ENCODE measurements at regions not wholly inside any gene's neighbourhood (a gene's known extent, or its start where the extent isn't known, plus 50 kb on each side); places are given as distances from the start of the nearest gene placed in this dataset.

DNA sequence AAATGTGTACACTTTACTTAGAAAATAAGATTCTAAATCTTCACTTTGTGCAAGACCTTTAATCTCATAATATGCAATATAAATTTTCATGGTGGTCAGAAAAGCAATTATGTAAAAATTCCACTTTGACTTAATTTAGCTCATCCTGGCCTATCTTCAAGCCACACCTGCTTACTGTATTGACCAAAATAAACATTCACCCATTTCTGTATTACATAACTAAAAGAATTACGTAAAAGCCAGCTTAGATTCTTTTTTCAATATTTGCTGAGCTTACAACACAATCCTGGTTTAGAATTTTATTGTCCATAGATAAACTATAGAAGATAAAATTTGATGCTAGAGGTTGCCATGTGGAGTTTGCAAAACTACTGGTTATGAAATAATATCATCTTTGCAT is 172.9 kb upstream of the GRM3 start:
- TF ChIP-seq, protein P1, sequence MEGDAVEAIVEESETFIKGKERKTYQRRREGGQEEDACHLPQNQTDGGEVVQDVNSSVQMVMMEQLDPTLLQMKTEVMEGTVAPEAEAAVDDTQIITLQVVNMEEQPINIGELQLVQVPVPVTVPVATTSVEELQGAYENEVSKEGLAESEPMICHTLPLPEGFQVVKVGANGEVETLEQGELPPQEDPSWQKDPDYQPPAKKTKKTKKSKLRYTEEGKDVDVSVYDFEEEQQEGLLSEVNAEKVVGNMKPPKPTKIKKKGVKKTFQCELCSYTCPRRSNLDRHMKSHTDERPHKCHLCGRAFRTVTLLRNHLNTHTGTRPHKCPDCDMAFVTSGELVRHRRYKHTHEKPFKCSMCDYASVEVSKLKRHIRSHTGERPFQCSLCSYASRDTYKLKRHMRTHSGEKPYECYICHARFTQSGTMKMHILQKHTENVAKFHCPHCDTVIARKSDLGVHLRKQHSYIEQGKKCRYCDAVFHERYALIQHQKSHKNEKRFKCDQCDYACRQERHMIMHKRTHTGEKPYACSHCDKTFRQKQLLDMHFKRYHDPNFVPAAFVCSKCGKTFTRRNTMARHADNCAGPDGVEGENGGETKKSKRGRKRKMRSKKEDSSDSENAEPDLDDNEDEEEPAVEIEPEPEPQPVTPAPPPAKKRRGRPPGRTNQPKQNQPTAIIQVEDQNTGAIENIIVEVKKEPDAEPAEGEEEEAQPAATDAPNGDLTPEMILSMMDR (IDR thresholded peaks at IDR 0.05) = no peak
- no peak for TF ChIP-seq POLR2AphosphoS5 (IDR thresholded peaks at IDR 0.05)
